ENCODE measurements at regions not wholly inside any gene's neighbourhood (a gene's known extent, or its start where the extent isn't known, plus 50 kb on each side); places are given as distances from the start of the nearest gene placed in this dataset.

- TF ChIP-seq, protein P1, sequence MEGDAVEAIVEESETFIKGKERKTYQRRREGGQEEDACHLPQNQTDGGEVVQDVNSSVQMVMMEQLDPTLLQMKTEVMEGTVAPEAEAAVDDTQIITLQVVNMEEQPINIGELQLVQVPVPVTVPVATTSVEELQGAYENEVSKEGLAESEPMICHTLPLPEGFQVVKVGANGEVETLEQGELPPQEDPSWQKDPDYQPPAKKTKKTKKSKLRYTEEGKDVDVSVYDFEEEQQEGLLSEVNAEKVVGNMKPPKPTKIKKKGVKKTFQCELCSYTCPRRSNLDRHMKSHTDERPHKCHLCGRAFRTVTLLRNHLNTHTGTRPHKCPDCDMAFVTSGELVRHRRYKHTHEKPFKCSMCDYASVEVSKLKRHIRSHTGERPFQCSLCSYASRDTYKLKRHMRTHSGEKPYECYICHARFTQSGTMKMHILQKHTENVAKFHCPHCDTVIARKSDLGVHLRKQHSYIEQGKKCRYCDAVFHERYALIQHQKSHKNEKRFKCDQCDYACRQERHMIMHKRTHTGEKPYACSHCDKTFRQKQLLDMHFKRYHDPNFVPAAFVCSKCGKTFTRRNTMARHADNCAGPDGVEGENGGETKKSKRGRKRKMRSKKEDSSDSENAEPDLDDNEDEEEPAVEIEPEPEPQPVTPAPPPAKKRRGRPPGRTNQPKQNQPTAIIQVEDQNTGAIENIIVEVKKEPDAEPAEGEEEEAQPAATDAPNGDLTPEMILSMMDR (IDR thresholded peaks at IDR 0.05; ENCODE audit: low read depth, low read length), result no peak
- TF ChIP-seq POLR2A (IDR thresholded peaks at IDR 0.05; ENCODE audit: extremely low read depth, insufficient read length), result no peak
Measured at GRCh38 chr13:83536941-83537340, 345.3 kb downstream of the SLITRK1 start.
